Immature natural killer cell (primary cell): ENCODE measurements at regions not wholly inside any gene's neighbourhood (a gene's known extent, or its start where the extent isn't known, plus 50 kb on each side); places are given as distances from the start of the nearest gene placed in this dataset.

ENCODE experiments used
- DNase-seq, 3 donors: peaks; one replicate each; pipeline ENCODE4 v3.0.0; 2022; ENCODE audit warnings: mixed read lengths in 1 of 3
- H3K27ac Mint-ChIP-seq, 6 donors: one replicate each; pipeline ENCODE4 v1.8.0; 2020; ENCODE audit warnings: mixed read lengths in 6 of 6, mild to moderate bottlenecking in 5 of 6, inconsistent platforms in 4 of 6, moderate library complexity in 3 of 6
- H3K27me3 Mint-ChIP-seq, 3 donors: one replicate each; pipeline ENCODE4 v1.8.0; 2020 to 2021; ENCODE audit warnings: low read depth in 3 of 3, mild to moderate bottlenecking in 3 of 3, mixed read lengths in 3 of 3, moderate library complexity in 3 of 3, inconsistent platforms in 1 of 3
- H3K36me3 Mint-ChIP-seq, 3 donors: one replicate each; pipeline ENCODE4 v1.8.0; 2020; ENCODE audit warnings: mixed read lengths in 3 of 3, inconsistent platforms in 2 of 3, mild to moderate bottlenecking in 2 of 3
- H3K4me1 Mint-ChIP-seq, 2 donors: one replicate each; pipeline ENCODE4 v1.8.0; 2020; ENCODE audit warnings: inconsistent platforms in 2 of 2, mild to moderate bottlenecking in 2 of 2, mixed read lengths in 2 of 2, moderate library complexity in 1 of 2
- H3K4me3 Mint-ChIP-seq, 5 donors: one replicate each; pipeline ENCODE4 v1.8.0; 2020; ENCODE audit warnings: mild to moderate bottlenecking in 5 of 5, mixed read lengths in 5 of 5, inconsistent platforms in 3 of 5, moderate library complexity in 3 of 5
- H3K9me3 Mint-ChIP-seq, 6 donors: one replicate each; pipeline ENCODE4 v1.8.0; 2020; ENCODE audit warnings: mild to moderate bottlenecking in 6 of 6, mixed read lengths in 6 of 6, inconsistent platforms in 4 of 6, moderate library complexity in 3 of 6

GRCh38 chrX:4265036-4265435 lies 551.6 kb upstream of the PRKX start:
- no peaks in the 10 kb centered on the region for H3K36me3 Mint-ChIP-seq
- H3K27ac Mint-ChIP-seq, result no peak overlapping the region
- H3K4me3 Mint-ChIP-seq, result no peak overlapping the region
- H3K4me1 Mint-ChIP-seq, result no peaks in the 10 kb centered on the region
- H3K27me3 Mint-ChIP-seq, result peaks cover 0 to 6% (median 0%) of the 10 kb centered on the region in 3 donors
- no peak for DNase-seq
- peaks cover 0 to 17% (median 0%) of the 10 kb centered on the region in 6 donors for H3K9me3 Mint-ChIP-seq

- Mint-ChIP-seq H3K27me3 (peaks cover 0 to 5% (median 0%) of the 10 kb centered on the region in 3 donors), H3K4me3 (no peak overlapping the region), H3K9me3 (peaks cover 0 to 17% (median 0%) of the 10 kb centered on the region in 6 donors), H3K27ac (no peak overlapping the region), H3K4me1 (no peaks in the 10 kb centered on the region), H3K36me3 (no peaks in the 10 kb centered on the region)
- no peak for DNase-seq
These were observed 549.8 kb upstream of the PRKX start for GRCh38 chrX:4263030-4263803.

DNA sequence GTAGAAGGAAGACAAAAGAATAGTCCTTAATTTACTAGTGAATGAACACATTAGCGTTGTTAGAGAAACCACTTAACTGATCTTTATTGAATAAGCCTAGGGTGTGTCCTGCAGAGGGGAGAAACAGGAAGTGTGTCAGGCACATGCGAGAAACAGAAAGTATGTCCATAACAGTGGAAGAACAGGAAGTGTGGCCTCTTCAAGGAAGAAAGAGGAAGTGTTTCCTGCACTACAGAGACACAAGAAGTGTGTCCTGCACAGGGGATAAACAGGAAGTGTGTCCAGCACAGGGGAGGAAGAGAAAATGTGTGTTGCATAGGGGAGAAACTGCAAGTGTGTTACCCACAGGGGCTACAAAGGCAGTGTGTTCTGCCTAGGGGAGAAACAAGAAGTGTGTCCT lies 539.6 kb upstream of the PRKX start:
- H3K27me3 Mint-ChIP-seq, result peaks cover 0 to 3% (median 3%) of the 10 kb centered on the region in 3 donors
- H3K36me3 Mint-ChIP-seq, result peaks cover 0 to 4% (median 0%) of the 10 kb centered on the region in 3 donors
- no peak for DNase-seq
- H3K27ac Mint-ChIP-seq, result peak overlapping the region in 1 of 6 donors; percentile 15
- peaks cover 6 to 8% of the 10 kb centered on the region in 2 donors for H3K4me1 Mint-ChIP-seq
- peak overlapping the region in 2 of 5 donors; percentile 5 to 9 for H3K4me3 Mint-ChIP-seq
- H3K9me3 Mint-ChIP-seq, result peaks cover 0 to 27% (median 6%) of the 10 kb centered on the region in 6 donors

DNA sequence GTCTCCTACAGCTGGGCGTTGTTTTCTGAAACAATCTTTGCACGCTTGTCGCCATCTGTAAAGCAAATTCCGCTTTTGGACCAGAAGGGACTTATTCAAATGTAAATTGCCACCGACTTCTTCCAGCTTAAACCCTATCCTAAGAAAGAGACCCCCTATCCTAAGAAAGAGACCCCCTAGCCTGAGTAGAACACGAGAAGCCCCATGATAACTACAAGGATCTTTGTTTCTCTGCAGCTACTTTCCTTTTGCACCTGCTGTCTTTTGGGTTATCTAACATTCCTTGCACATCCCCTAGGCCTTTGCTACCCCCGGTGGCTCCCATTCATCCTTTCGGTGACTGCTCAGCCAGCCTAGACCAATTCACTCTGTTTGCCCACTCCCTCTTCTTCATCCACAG lies 536.0 kb upstream of the PRKX start:
- H3K4me1 Mint-ChIP-seq, result peaks cover 6 to 8% of the 10 kb centered on the region in 2 donors
- no peak overlapping the region for H3K4me3 Mint-ChIP-seq
- H3K27me3 Mint-ChIP-seq, result peaks cover 0 to 3% (median 3%) of the 10 kb centered on the region in 3 donors
- peaks cover 0 to 4% (median 0%) of the 10 kb centered on the region in 3 donors for H3K36me3 Mint-ChIP-seq
- H3K9me3 Mint-ChIP-seq, result peaks cover 0 to 35% (median 10%) of the 10 kb centered on the region in 6 donors
- no peak for DNase-seq
- no peak overlapping the region for H3K27ac Mint-ChIP-seq

- DNase-seq, result no peak
These were observed 530.3 kb upstream of the PRKX start for GRCh38 chrX:4243759-4244158.

DNA sequence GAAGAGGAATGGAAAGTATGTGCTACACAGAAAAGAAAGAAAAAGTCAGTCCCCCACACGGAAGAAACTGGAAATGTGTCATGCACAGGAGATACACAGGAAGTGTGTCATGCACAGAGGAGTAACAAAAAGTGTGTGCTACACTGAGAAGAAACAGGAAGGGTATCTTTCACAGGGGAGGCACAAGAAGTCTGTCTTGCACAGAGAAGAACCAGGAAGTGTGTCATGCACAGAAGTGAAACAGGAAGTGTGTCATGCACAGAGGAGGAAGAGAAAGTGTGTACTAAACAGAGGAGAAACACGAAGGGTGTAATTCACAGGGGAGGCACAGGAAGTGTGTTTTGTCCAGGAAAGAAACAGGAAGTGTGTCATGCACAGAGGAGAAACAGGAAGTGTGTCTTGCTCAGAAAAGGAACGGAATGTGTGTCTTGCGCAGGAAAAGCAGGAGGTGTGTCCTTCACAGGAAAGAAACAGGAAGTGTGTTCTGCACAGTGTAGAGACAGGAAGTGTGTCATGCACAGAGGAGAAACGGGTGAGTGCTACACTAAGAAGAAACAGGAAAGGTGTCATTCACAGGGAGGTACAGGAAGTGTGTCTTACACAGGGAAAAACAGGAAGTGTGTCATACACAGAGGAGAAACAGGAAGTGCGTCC lies 527.2 kb upstream of the PRKX start:
- H3K4me1 Mint-ChIP-seq, result no peaks in the 10 kb centered on the region
- DNase-seq, result peak; percentile 9 to 38 (median 24)
- H3K9me3 Mint-ChIP-seq, result peaks cover 0 to 24% (median 6%) of the 10 kb centered on the region in 6 donors
- H3K27me3 Mint-ChIP-seq, result peaks cover 0 to 2% (median 1%) of the 10 kb centered on the region in 3 donors
- H3K36me3 Mint-ChIP-seq, result peaks cover 0 to 3% (median 0%) of the 10 kb centered on the region in 3 donors
- no peak overlapping the region for H3K4me3 Mint-ChIP-seq
- H3K27ac Mint-ChIP-seq, result no peak overlapping the region

More at GRCh38 chrX:4243759-4244158, 530.3 kb upstream of the PRKX start:
- Mint-ChIP-seq H3K4me1 (no peaks in the 10 kb centered on the region), H3K9me3 (peaks cover 0 to 27% (median 7%) of the 10 kb centered on the region in 6 donors), H3K27ac (no peak overlapping the region), H3K4me3 (no peak overlapping the region), H3K36me3 (peaks cover 0 to 4% (median 0%) of the 10 kb centered on the region in 3 donors), H3K27me3 (peaks cover 0 to 3% (median 0%) of the 10 kb centered on the region in 3 donors)

- H3K36me3 Mint-ChIP-seq, result peaks cover 0 to 3% (median 0%) of the 10 kb centered on the region in 3 donors
- no peak overlapping the region for H3K27ac Mint-ChIP-seq
- no peaks in the 10 kb centered on the region for H3K4me1 Mint-ChIP-seq
- H3K27me3 Mint-ChIP-seq, result peaks cover 0 to 3% (median 2%) of the 10 kb centered on the region in 3 donors
- peak; percentile 0 to 4 (median 1) for DNase-seq
- H3K4me3 Mint-ChIP-seq, result no peak overlapping the region
- H3K9me3 Mint-ChIP-seq, result peaks cover 0 to 25% (median 7%) of the 10 kb centered on the region in 6 donors
These were observed 526.4 kb upstream of the PRKX start for GRCh38 chrX:4239650-4240540.

DNA sequence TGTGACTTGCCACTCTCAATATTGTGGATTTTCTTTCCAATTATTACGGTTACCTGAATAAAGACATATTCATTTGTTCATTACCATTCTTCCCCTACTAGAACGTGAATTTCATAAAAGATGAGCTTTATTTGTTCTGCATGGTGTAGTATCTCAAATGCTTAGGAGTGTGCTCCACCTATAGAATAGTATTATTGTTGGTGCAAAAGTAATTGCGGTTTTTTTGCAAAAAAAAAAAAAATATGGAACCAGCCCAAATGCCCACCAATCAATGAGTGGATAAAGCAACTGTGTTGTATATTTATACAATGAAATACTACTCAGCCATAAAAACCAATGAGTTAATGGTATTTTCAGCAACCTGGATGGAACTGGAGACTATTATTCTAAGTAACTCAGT lies 525.5 kb upstream of the PRKX start:
- H3K4me1 Mint-ChIP-seq, result no peaks in the 10 kb centered on the region
- H3K27me3 Mint-ChIP-seq, result peaks cover 0 to 3% (median 2%) of the 10 kb centered on the region in 3 donors
- peaks cover 0 to 3% (median 0%) of the 10 kb centered on the region in 3 donors for H3K36me3 Mint-ChIP-seq
- H3K27ac Mint-ChIP-seq, result no peak overlapping the region
- peaks cover 0 to 19% (median 7%) of the 10 kb centered on the region in 6 donors for H3K9me3 Mint-ChIP-seq
- no peak for DNase-seq
- H3K4me3 Mint-ChIP-seq, result no peak overlapping the region

DNA sequence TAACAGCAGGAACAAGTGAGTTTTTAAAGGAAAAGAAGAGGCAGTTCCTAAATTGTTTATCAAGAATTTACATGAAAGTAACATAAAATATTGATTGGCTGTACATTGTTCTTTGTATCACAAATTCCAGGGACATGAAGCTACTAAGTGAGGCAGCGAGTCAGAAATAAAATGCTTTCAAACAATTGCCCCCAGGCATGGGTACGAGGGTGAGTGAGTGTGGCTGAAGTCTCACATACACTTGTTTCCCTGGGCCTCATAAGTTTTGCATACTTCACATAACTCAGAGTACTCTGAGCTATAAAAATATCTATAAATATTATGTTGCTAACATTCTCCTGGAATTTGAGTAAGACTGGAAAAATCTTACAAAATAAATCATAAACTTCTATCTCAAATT lies 511.6 kb upstream of the PRKX start:
- no peak overlapping the region for H3K4me3 Mint-ChIP-seq
- H3K4me1 Mint-ChIP-seq, result no peaks in the 10 kb centered on the region
- peaks cover 0 to 2% (median 0%) of the 10 kb centered on the region in 3 donors for H3K27me3 Mint-ChIP-seq
- H3K36me3 Mint-ChIP-seq, result no peaks in the 10 kb centered on the region
- H3K9me3 Mint-ChIP-seq, result peaks cover 0 to 15% (median 4%) of the 10 kb centered on the region in 6 donors
- no peak for DNase-seq
- H3K27ac Mint-ChIP-seq, result no peak overlapping the region

- peaks cover 0 to 19% (median 3%) of the 10 kb centered on the region in 6 donors for H3K9me3 Mint-ChIP-seq
These were observed 493.5 kb upstream of the PRKX start for GRCh38 chrX:4206941-4207340.

DNA sequence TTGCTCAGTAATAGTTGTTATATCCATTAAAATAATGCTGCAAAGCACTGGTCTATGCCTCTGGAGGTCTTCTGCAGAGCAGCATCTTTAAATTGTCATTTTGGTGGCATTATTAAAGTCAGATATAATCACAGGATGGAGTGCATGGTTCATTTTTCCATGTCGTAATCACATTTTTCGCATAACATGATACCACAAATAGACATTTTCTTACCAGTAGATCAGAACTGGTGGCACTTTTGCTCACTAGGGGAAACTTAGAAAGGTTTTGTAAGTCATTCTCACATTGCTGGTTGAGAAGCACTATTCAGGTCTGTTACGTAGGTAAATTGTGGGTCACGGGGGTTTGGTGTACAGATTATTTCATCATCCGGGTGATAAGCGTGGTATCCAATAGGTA lies 484.5 kb upstream of the PRKX start:
- Mint-ChIP-seq H3K9me3 (peaks cover 1 to 22% (median 5%) of the 10 kb centered on the region in 6 donors), H3K27me3 (no peaks in the 10 kb centered on the region), H3K4me3 (no peak overlapping the region), H3K4me1 (no peaks in the 10 kb centered on the region), H3K27ac (no peak overlapping the region), H3K36me3 (no peaks in the 10 kb centered on the region)
- no peak for DNase-seq

More at GRCh38 chrX:4206941-4207340, 493.5 kb upstream of the PRKX start:
- Mint-ChIP-seq H3K27ac (no peak overlapping the region), H3K4me3 (no peak overlapping the region), H3K36me3 (no peaks in the 10 kb centered on the region), H3K27me3 (no peaks in the 10 kb centered on the region), H3K4me1 (no peaks in the 10 kb centered on the region)
- DNase-seq, result no peak

GRCh38 chrX:4193500-4194155 lies 480.2 kb upstream of the PRKX start:
- Mint-ChIP-seq H3K4me1 (no peaks in the 10 kb centered on the region), H3K4me3 (no peak overlapping the region), H3K36me3 (no peaks in the 10 kb centered on the region), H3K9me3 (peaks cover 5 to 11% (median 5%) of the 10 kb centered on the region in 6 donors), H3K27ac (no peak overlapping the region), H3K27me3 (no peaks in the 10 kb centered on the region)
- DNase-seq, result no peak

DNA sequence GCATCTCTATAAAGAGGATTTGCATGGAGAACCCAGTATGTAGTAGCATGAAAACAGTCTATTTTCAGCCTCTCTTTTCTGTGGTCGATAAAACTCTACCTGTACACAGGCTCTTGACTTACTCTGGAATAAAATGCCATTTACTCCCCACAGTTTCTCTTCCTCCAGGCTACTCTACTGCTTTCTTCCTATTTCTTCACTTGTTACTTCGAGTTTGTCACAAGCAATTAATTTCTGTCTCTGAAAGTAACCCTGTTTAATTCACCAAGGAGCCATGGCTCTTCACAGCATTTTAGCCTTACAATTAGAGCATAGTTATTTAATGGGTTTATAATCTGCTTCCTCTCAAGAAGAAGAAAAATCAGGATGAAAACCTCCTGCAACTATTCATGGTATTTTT lies 472.9 kb upstream of the PRKX start:
- Mint-ChIP-seq H3K9me3 (peaks cover 0 to 13% (median 5%) of the 10 kb centered on the region in 6 donors), H3K27me3 (no peaks in the 10 kb centered on the region), H3K36me3 (no peaks in the 10 kb centered on the region), H3K4me1 (no peaks in the 10 kb centered on the region), H3K27ac (no peak overlapping the region), H3K4me3 (no peak overlapping the region)
- no peak for DNase-seq
